ENCODE measurements at regions not wholly inside any gene's neighbourhood (a gene's known extent, or its start where the extent isn't known, plus 50 kb on each side); places are given as distances from the start of the nearest gene placed in this dataset.

DNA sequence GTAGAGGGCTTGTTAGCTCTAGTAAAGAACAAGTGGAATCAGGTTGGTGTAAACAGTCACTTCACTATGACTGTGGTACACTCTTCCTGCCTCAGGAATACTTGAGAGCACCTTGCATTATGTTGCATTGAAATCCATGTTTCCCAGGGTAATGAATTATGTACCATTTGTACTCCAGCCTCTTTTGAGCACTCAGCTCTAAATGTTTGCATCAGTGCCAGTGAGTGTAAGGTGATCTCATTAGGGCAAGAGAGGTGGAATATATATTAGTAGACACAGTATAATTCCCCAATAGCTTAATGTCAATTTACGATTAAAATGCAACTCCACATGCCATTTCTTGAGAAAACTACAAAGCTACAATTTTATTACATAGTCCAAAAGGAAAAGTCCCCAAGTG is 319.6 kb upstream of the POU3F2 start:
- no peak for DNase-seq (ENCODE audit: low read depth)
- H3K4me3 ChIP-seq (ENCODE audit: low read depth, low read length) = no peak overlapping the region
- TF ChIP-seq, protein P1, sequence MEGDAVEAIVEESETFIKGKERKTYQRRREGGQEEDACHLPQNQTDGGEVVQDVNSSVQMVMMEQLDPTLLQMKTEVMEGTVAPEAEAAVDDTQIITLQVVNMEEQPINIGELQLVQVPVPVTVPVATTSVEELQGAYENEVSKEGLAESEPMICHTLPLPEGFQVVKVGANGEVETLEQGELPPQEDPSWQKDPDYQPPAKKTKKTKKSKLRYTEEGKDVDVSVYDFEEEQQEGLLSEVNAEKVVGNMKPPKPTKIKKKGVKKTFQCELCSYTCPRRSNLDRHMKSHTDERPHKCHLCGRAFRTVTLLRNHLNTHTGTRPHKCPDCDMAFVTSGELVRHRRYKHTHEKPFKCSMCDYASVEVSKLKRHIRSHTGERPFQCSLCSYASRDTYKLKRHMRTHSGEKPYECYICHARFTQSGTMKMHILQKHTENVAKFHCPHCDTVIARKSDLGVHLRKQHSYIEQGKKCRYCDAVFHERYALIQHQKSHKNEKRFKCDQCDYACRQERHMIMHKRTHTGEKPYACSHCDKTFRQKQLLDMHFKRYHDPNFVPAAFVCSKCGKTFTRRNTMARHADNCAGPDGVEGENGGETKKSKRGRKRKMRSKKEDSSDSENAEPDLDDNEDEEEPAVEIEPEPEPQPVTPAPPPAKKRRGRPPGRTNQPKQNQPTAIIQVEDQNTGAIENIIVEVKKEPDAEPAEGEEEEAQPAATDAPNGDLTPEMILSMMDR (IDR thresholded peaks at IDR 0.05; ENCODE audit: control insufficient read depth, extremely low read depth, insufficient read depth) = no peak

GRCh38 chr6:98516206-98516605 is 318.2 kb upstream of the POU3F2 start:
- no peak for DNase-seq (ENCODE audit: low read depth)
- TF ChIP-seq, protein P1 (IDR thresholded peaks at IDR 0.05; ENCODE audit: control insufficient read depth, extremely low read depth, insufficient read depth) = no peak

GRCh38 chr6:98516866-98517265 is 317.5 kb upstream of the POU3F2 start:
- DNase-seq (ENCODE audit: low read depth) = no peak
- TF ChIP-seq, protein P1 (IDR thresholded peaks at IDR 0.05; ENCODE audit: control insufficient read depth, extremely low read depth, insufficient read depth) = no peak
- no peak overlapping the region for H3K4me3 ChIP-seq (ENCODE audit: low read depth, low read length)

More at GRCh38 chr6:98516206-98516605, 318.2 kb upstream of the POU3F2 start:
- no peak overlapping the region for H3K4me3 ChIP-seq (ENCODE audit: low read depth, low read length)

GRCh38 chr6:98525860-98526259 is 308.5 kb upstream of the POU3F2 start:
- no peak overlapping the region for H3K4me3 ChIP-seq (ENCODE audit: low read depth, low read length)
- TF ChIP-seq, protein P1 (IDR thresholded peaks at IDR 0.05; ENCODE audit: control insufficient read depth, extremely low read depth, insufficient read depth) = no peak
- no peak for DNase-seq (ENCODE audit: low read depth)

DNA sequence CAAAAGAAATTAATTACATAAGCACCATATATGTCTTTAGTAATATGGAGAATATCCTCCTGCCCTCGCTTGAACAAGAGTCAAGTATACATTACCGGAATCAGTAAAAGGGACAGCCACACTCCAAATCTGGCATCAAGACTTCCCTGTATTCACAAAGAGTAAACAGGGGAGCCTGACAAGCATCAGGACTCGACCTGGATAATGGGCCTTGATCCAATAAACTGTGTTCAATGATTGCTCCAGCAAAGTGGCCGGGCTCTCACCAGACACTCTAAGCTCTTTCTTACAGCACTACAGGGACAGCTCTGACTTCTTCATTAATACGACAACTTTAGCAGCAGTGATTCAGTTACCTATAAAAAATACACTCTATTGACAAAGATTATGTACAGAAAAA is 307.9 kb upstream of the POU3F2 start:
- H3K4me3 ChIP-seq (ENCODE audit: low read depth, low read length) = no peak overlapping the region
- TF ChIP-seq, protein P1 (IDR thresholded peaks at IDR 0.05; ENCODE audit: control insufficient read depth, extremely low read depth, insufficient read depth) = no peak
- DNase-seq (ENCODE audit: low read depth) = peak; percentile 8

- TF ChIP-seq, protein P1 (IDR thresholded peaks at IDR 0.05; ENCODE audit: control insufficient read depth, extremely low read depth, insufficient read depth) = no peak
- no peak for DNase-seq (ENCODE audit: low read depth)
- H3K4me3 ChIP-seq (ENCODE audit: low read depth, low read length) = no peak overlapping the region
Observed at GRCh38 chr6:98529364-98529763, 305.0 kb upstream of the POU3F2 start.

- H3K4me3 ChIP-seq (ENCODE audit: low read depth, low read length) = no peak overlapping the region
- DNase-seq (ENCODE audit: low read depth) = no peak
- TF ChIP-seq, protein P1 (IDR thresholded peaks at IDR 0.05; ENCODE audit: control insufficient read depth, extremely low read depth, insufficient read depth) = no peak
Observed at GRCh38 chr6:98530732-98531131, 303.6 kb upstream of the POU3F2 start.
